ENCODE measurements at regions not wholly inside any gene's neighbourhood (a gene's known extent, or its start where the extent isn't known, plus 50 kb on each side); places are given as distances from the start of the nearest gene placed in this dataset.

- TF ChIP-seq CTCF (conservative IDR thresholded peaks at IDR 0.05; ENCODE audit: low read depth, low read length): no peak
- H3K4me3 ChIP-seq (ENCODE audit: low read depth, low read length): no peak overlapping the region
- DNase-seq (ENCODE audit: low read depth): no peak
Measured at GRCh38 chr3:17795711-17796110, 53.3 kb upstream of the TBC1D5 start.

GRCh38 chr3:17795280-17795679 lies 52.8 kb upstream of the TBC1D5 start:
- no peak for TF ChIP-seq CTCF (conservative IDR thresholded peaks at IDR 0.05; ENCODE audit: low read depth, low read length)

GRCh38 chr3:17793542-17794195 lies 51.2 kb upstream of the TBC1D5 start:
- TF ChIP-seq CTCF (conservative IDR thresholded peaks at IDR 0.05; ENCODE audit: low read depth, low read length): no peak
- no peak overlapping the region for H3K4me3 ChIP-seq (ENCODE audit: low read depth, low read length)

More at GRCh38 chr3:17795280-17795679, 52.8 kb upstream of the TBC1D5 start:
- H3K4me3 ChIP-seq (ENCODE audit: low read depth, low read length): no peak overlapping the region
- no peak for DNase-seq (ENCODE audit: low read depth)

More at GRCh38 chr3:17793542-17794195, 51.2 kb upstream of the TBC1D5 start:
- DNase-seq (ENCODE audit: low read depth): no peak
